Heart left ventricle (tissue), 13 donors: ENCODE measurements at regions not wholly inside any gene's neighbourhood (a gene's known extent, or its start where the extent isn't known, plus 50 kb on each side); places are given as distances from the start of the nearest gene placed in this dataset.

Experiments used
- POLR2A ChIP-seq, 2 donors: fragments of 450-650 bp; IDR thresholded peaks; one replicate each; pipeline ENCODE4 v1.6.1; 2017; ENCODE audit warnings: antibody characterized with exemption in 2 of 2, mild to moderate bottlenecking in 2 of 2, moderate library complexity in 2 of 2
- TF ChIP-seq, protein P1 (sequence below), 12 donors: fragments of 200-600 bp; sonication (generic) in 4 of 12; IDR thresholded peaks; one replicate each; pipeline versions ENCODE4 v1.5.0 to v1.8.0; 2018 to 2022; ENCODE audit warnings: antibody characterized with exemption in 12 of 12, mild to moderate bottlenecking in 5 of 12
- donor health status: ischemic (EF 13 %, LVEDD 7.1; RV severe dilation, severe dysfunction).
- donor health status: DM: no; HTN: yes; CAD: no.
- donor health status: DM: no; HTN: no; CAD: no.
- donor health status: ischemic (EF 25% LVEDD 6.9; RV normal size, moderate dysfunction).
- donor health status: ischemic (EF 25% LVEDD 5.7; RV mildly dilated, moderate dysfunction).
- donor health status: ischemic (EF 35%, LVEDD 5.7; RV mildly dilated, moderate dysfunction).
- donor health status: nonischemic (EF 11% LVEDD 7.7; RV severe dilation, severe dysfunction).
- donor health status: DM: yes; HTN: yes; CAD: no.
- donor health status: PGD.
- donor health status: ischemic (EF 29% LVEDD 5.4; RV normal size, mild dysfunction).
- donor health status: nonischemic (EF 23%, LVEDD 6.1; RV moderate dilation, normal function).

DNA sequence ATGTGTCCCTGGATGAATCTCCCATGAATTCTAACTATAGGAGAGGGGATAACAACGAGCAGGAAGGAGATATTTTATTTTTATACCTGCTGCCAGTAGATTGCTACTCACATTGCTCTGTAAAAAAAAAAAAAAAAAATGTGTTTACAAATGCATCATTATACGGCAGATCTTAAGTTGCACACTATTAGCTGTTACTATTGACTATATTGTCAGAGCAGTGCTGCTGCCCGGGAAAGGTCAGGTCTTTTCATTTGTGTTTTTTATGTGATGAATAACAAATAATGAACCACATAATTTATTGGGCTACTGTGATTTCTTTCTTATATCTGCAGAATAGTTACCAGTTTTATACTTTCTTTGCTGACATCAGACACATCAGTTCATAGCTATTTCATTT is 393.3 kb downstream of the C6orf118 start:
- no peak for TF ChIP-seq POLR2A (IDR thresholded peaks at IDR 0.05)
- TF ChIP-seq, protein P1, sequence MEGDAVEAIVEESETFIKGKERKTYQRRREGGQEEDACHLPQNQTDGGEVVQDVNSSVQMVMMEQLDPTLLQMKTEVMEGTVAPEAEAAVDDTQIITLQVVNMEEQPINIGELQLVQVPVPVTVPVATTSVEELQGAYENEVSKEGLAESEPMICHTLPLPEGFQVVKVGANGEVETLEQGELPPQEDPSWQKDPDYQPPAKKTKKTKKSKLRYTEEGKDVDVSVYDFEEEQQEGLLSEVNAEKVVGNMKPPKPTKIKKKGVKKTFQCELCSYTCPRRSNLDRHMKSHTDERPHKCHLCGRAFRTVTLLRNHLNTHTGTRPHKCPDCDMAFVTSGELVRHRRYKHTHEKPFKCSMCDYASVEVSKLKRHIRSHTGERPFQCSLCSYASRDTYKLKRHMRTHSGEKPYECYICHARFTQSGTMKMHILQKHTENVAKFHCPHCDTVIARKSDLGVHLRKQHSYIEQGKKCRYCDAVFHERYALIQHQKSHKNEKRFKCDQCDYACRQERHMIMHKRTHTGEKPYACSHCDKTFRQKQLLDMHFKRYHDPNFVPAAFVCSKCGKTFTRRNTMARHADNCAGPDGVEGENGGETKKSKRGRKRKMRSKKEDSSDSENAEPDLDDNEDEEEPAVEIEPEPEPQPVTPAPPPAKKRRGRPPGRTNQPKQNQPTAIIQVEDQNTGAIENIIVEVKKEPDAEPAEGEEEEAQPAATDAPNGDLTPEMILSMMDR (IDR thresholded peaks at IDR 0.05): no peak
